Caco-2 (cell line): ENCODE measurements at regions not wholly inside any gene's neighbourhood (a gene's known extent, or its start where the extent isn't known, plus 50 kb on each side); places are given as distances from the start of the nearest gene placed in this dataset.

Source experiments
- BruUV-seq: library from RNA; stranded (reverse); fragments of 400-500 nt; replicated peaks from 2 replicates; lab custom pipeline; 2021; lab: Mats Ljungman, UMichigan
- CTCF ChIA-PET: fragments of 300-600 bp; sonication (Branson Sonifier 250); formaldehyde crosslinking; loops from one replicate; lab custom pipeline; 2022; ENCODE audit warnings: antibody characterized with exemption; lab: Charles Lee
- POLR2A ChIA-PET: fragments of 300-600 bp; sonication (Branson Sonifier 250); formaldehyde crosslinking; loops from one replicate; lab custom pipeline; 2022; ENCODE audit warnings: antibody characterized with exemption; lab: Charles Lee
- DNase-seq, 2 experiments: peaks; one replicate each; pipeline versions ENCODE4 v3.0.0 to v3.0.0-alpha.2; 2020 to 2022
- H3K27me3 ChIP-seq: replicated peaks from 2 replicates; pipeline ENCODE4 v1.6.0; 2011; ENCODE audit warnings: low read length; ENCODE audit not compliant: control insufficient read depth, insufficient read depth
- H3K36me3 ChIP-seq: 2 replicates; pipeline ENCODE4 v1.5.1; 2011; ENCODE audit warnings: low read length; ENCODE audit not compliant: control insufficient read depth, insufficient read depth
- H3K4me1 ChIP-seq: fragments of 250-450 bp; sonication (Bioruptor Pico); 2 replicates; pipeline ENCODE4 v1.5.1; 2020; ENCODE audit warnings: mild to moderate bottlenecking
- H3K4me3 ChIP-seq: 2 replicates; pipeline ENCODE4 v1.5.1; 2011; ENCODE audit warnings: low read depth, mild to moderate bottlenecking, control low read depth, low read length
- H3K9me3 ChIP-seq: fragments of 250-450 bp; sonication (Bioruptor Pico); 2 replicates; pipeline ENCODE4 v1.5.1; 2020; ENCODE audit warnings: mild to moderate bottlenecking, moderate library complexity
- H3K27ac Mint-ChIP-seq: one replicate; pipeline ENCODE4 v1.8.0; 2022; ENCODE audit warnings: mixed read lengths; ENCODE audit not compliant: unreplicated experiment
- H3K27me3 Mint-ChIP-seq: one replicate; pipeline ENCODE4 v1.8.0; 2022; ENCODE audit warnings: mixed read lengths; ENCODE audit not compliant: insufficient read depth, unreplicated experiment
- H3K36me3 Mint-ChIP-seq: one replicate; pipeline ENCODE4 v1.8.0; 2022; ENCODE audit warnings: mild to moderate bottlenecking, mixed read lengths; ENCODE audit not compliant: insufficient read depth, unreplicated experiment
- H3K4me1 Mint-ChIP-seq: one replicate; pipeline ENCODE4 v1.8.0; 2022; ENCODE audit warnings: low read depth, mixed read lengths; ENCODE audit not compliant: unreplicated experiment
- H3K4me3 Mint-ChIP-seq: one replicate; pipeline ENCODE4 v1.8.0; 2022; ENCODE audit warnings: mild to moderate bottlenecking, moderate library complexity, mixed read lengths; ENCODE audit not compliant: unreplicated experiment
- H3K9me3 Mint-ChIP-seq: one replicate; pipeline ENCODE4 v1.8.0; 2022; ENCODE audit warnings: mixed read lengths; ENCODE audit not compliant: unreplicated experiment
- CTCF ChIP-seq, 2 experiments: fragments of 200-600 bp in 1 of 2; IDR thresholded peaks; 1 replicate in 1 of 2; 2 replicates in 1 of 2; pipeline versions ENCODE4 v1.5.1 to v1.8.0; 2011 to 2022; ENCODE audit warnings: antibody characterized with exemption in 1 of 2, control low read depth in 1 of 2, inconsistent platforms in 1 of 2, low read depth in 1 of 2, low read length in 1 of 2, mild to moderate bottlenecking in 1 of 2, moderate library complexity in 1 of 2; ENCODE audit not compliant: insufficient read depth in 1 of 2, severe bottlenecking in 1 of 2, unreplicated experiment in 1 of 2
- intact Hi-C: fragments of 100-400 bp; cut with micrococcal nuclease; formaldehyde crosslinking; loops from one replicate; pipeline ENCODE4 v1.10.0; 2022; ENCODE audit not compliant: unreplicated experiment

DNA sequence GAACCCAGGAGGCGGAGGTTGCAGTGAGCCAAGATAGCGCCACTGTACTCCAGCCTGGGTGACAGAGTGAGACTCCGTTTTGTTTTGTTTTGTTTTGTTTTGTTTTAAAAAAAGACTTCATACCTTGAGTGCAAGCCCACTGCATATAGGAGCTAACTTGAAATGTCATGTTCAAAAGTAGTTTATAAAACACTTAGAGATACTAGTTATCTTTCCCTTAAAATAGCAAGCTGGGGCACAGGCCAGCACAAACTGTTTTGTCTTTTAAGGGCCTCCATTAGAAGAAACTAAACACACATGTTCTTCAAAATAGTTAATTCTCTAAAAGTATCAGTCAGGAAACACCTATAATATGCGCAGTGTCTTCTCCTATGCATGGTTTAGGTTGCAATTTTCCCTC is 505.1 kb upstream of the TMPRSS15 start:
- intact Hi-C loops = no loop called here
- Mint-ChIP-seq H3K27me3 (no peaks in the 10 kb centered on the region), H3K4me3 (no peak overlapping the region), H3K9me3 (no peaks in the 10 kb centered on the region), H3K36me3 (no peaks in the 10 kb centered on the region), H3K27ac (no peak overlapping the region), H3K4me1 (no peaks in the 10 kb centered on the region)
- CTCF ChIA-PET = no interaction called here
- POLR2A ChIA-PET = no interaction called here
- Histone ChIP-seq H3K4me3 (no peak overlapping the region), H3K9me3 (no peaks in the 10 kb centered on the region), H3K27me3 (no peaks in the 10 kb centered on the region), H3K36me3 (no peaks in the 10 kb centered on the region), H3K4me1 (no peaks in the 10 kb centered on the region)
- no peak for TF ChIP-seq CTCF (IDR thresholded peaks at IDR 0.05; ENCODE audit: insufficient read depth in 1 of 2, low read depth in 1 of 2, low read length in 1 of 2, severe bottlenecking in 1 of 2, unreplicated experiment in 1 of 2)
- DNase-seq = no peak
- BruUV-seq = no TSS peak

DNA sequence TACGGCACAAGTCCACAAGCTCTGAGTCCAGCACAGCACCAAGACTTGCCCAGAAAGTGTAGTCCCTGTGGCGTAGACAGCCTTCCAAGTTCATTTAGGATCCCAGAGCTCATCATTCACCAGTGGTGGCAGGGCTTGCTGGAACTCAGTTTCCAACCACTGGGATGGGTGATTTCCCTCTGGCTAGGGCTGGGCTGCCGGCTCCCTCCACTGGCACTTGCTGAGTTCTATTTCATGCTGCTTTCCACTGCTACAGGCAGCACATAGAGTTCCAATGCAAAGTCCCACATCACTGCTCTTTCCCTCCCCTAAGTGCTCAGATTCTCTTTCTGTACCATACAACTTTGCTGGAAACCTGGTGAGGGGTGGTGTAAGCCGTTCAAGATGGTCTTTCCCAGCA is 510.3 kb upstream of the TMPRSS15 start:
- POLR2A ChIA-PET = no interaction called here
- peaks cover 6% of the 10 kb centered on the region for H3K4me1 Mint-ChIP-seq

DNA sequence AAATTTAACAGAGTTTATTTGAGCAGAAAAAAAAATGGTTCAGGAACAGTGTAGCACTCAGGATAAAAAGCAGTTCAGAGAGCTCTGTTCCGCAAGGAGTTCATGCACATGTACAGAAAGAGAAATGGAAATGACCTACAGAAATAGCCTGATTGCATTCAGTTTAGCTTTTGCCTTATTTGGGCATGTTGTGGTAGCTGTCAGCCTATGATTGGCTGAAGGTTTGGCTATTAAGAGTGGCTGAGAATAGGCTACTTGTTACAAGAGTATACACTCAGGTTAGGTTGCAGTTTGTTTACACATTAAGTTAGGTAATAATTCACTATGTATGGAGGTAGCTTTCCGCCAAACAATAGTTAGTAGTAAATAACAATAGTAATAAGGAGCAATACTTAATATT is 511.0 kb upstream of the TMPRSS15 start:
- Histone ChIP-seq H3K9me3 (no peaks in the 10 kb centered on the region), H3K4me3 (no peak overlapping the region), H3K36me3 (no peaks in the 10 kb centered on the region), H3K4me1 (0 out of 2 replicates have a peak, but pooled peaks cover 5% of the 10 kb centered on the region), H3K27me3 (no peaks in the 10 kb centered on the region)
- H3K9me3 Mint-ChIP-seq = no peaks in the 10 kb centered on the region
- DNase-seq = no peak
- no peak overlapping the region for H3K4me3 Mint-ChIP-seq
- no TSS peak for BruUV-seq
- intact Hi-C loops = no loop called here
- H3K27ac Mint-ChIP-seq = no peak overlapping the region
- POLR2A ChIA-PET = no interaction called here
- CTCF ChIA-PET = no interaction called here
- H3K4me1 Mint-ChIP-seq = peaks cover 6% of the 10 kb centered on the region
- no peak for TF ChIP-seq CTCF (IDR thresholded peaks at IDR 0.05; ENCODE audit: insufficient read depth in 1 of 2, low read depth in 1 of 2, low read length in 1 of 2, severe bottlenecking in 1 of 2, unreplicated experiment in 1 of 2)
- H3K27me3 Mint-ChIP-seq = no peaks in the 10 kb centered on the region
- no peaks in the 10 kb centered on the region for H3K36me3 Mint-ChIP-seq

More for the DNA sequence above, 510.3 kb upstream of the TMPRSS15 start:
- 0 out of 2 replicates have a peak, but pooled peaks cover 5% of the 10 kb centered on the region for H3K4me1 ChIP-seq
- no peaks in the 10 kb centered on the region for H3K9me3 ChIP-seq
- TF ChIP-seq CTCF (IDR thresholded peaks at IDR 0.05; ENCODE audit: insufficient read depth in 1 of 2, low read depth in 1 of 2, low read length in 1 of 2, severe bottlenecking in 1 of 2, unreplicated experiment in 1 of 2) = no peak
- H3K27me3 ChIP-seq = no peaks in the 10 kb centered on the region
- no peaks in the 10 kb centered on the region for H3K27me3 Mint-ChIP-seq
- no peaks in the 10 kb centered on the region for H3K9me3 Mint-ChIP-seq
- H3K27ac Mint-ChIP-seq = no peak overlapping the region
- BruUV-seq = no TSS peak
- no peaks in the 10 kb centered on the region for H3K36me3 Mint-ChIP-seq
- intact Hi-C loops = no loop called here
- CTCF ChIA-PET = no interaction called here
- DNase-seq = no peak
- no peak overlapping the region for H3K4me3 Mint-ChIP-seq
- no peaks in the 10 kb centered on the region for H3K36me3 ChIP-seq
- H3K4me3 ChIP-seq = no peak overlapping the region
